Osteoblast (primary cell): ENCODE measurements at regions not wholly inside any gene's neighbourhood (a gene's known extent, or its start where the extent isn't known, plus 50 kb on each side); places are given as distances from the start of the nearest gene placed in this dataset.

Source experiments
- DNase-seq: peaks from one replicate; pipeline ENCODE4 v3.0.0; 2011; ENCODE audit warnings: low spot score, mixed read lengths; ENCODE audit not compliant: insufficient read length; ENCODE audit errors: missing footprints
- H2AFZ ChIP-seq: 2 replicates; pipeline ENCODE4 v1.6.0; 2011; ENCODE audit warnings: mild to moderate bottlenecking, low read length
- H3K27ac ChIP-seq: 2 replicates; pipeline ENCODE4 v1.5.1; 2011; ENCODE audit warnings: mild to moderate bottlenecking, low read depth, low read length, moderate library complexity
- H3K27me3 ChIP-seq: 2 replicates; pipeline ENCODE4 v1.6.0; 2012; ENCODE audit warnings: mild to moderate bottlenecking, control low read depth, inconsistent platforms, low read length, moderate library complexity; ENCODE audit not compliant: insufficient read depth
- H3K36me3 ChIP-seq: 2 replicates; pipeline ENCODE4 v1.5.1; 2011; ENCODE audit warnings: mild to moderate bottlenecking, low read length, control low read depth, moderate library complexity; ENCODE audit not compliant: insufficient read depth
- H3K4me1 ChIP-seq: 2 replicates; pipeline ENCODE4 v1.5.1; 2011; ENCODE audit warnings: mild to moderate bottlenecking, low read length, control low read depth, moderate library complexity; ENCODE audit not compliant: insufficient read depth
- H3K4me2 ChIP-seq: 2 replicates; pipeline ENCODE4 v1.6.0; 2011; ENCODE audit warnings: mild to moderate bottlenecking, low read length; ENCODE audit not compliant: insufficient read depth
- H3K4me3 ChIP-seq: fragments of 200-600 bp; sonication (generic); 3 replicates; pipeline ENCODE4 v1.5.1; 2012; ENCODE audit warnings: mild to moderate bottlenecking, low read length, inconsistent platforms; ENCODE audit not compliant: insufficient read depth
- H3K79me2 ChIP-seq: 2 replicates; pipeline ENCODE4 v1.6.0; 2012; ENCODE audit warnings: mild to moderate bottlenecking, low read length, control low read depth, inconsistent platforms; ENCODE audit not compliant: insufficient read depth
- H3K9me3 ChIP-seq: 2 replicates; pipeline ENCODE4 v1.5.1; 2011; ENCODE audit warnings: low read depth, low read length, control low read depth
- H4K20me1 ChIP-seq: 2 replicates; pipeline ENCODE4 v1.6.0; 2012; ENCODE audit warnings: mild to moderate bottlenecking, low read length, control low read depth; ENCODE audit not compliant: insufficient read depth
- CTCF ChIP-seq: IDR thresholded peaks from 2 replicates; pipeline ENCODE4 v1.5.1; 2011; ENCODE audit warnings: mild to moderate bottlenecking, low read depth, low read length, moderate library complexity; ENCODE audit errors: extremely low read depth

- no peak for TF ChIP-seq CTCF
These were observed 100.1 kb upstream of the SLC6A11 start for GRCh38 chr3:10715886-10716285.

GRCh38 chr3:10716964-10717363, 99.1 kb upstream of the SLC6A11 start:
- no peaks in the 10 kb centered on the region for H3K4me1 ChIP-seq
- no peak overlapping the region for H2AFZ ChIP-seq
- H3K4me3 ChIP-seq, result no peak overlapping the region
- peaks cover 4% of the 10 kb centered on the region for H3K27me3 ChIP-seq
- H3K36me3 ChIP-seq, result no peaks in the 10 kb centered on the region
- no peak for TF ChIP-seq CTCF
- no peaks in the 10 kb centered on the region for H4K20me1 ChIP-seq
- H3K27ac ChIP-seq, result no peak overlapping the region
- no peak for DNase-seq
- H3K9me3 ChIP-seq, result no peaks in the 10 kb centered on the region
- H3K79me2 ChIP-seq, result no peaks in the 10 kb centered on the region
- H3K4me2 ChIP-seq, result no peak overlapping the region

More at GRCh38 chr3:10715886-10716285, 100.1 kb upstream of the SLC6A11 start:
- no peaks in the 10 kb centered on the region for H3K36me3 ChIP-seq
- H3K79me2 ChIP-seq, result no peaks in the 10 kb centered on the region
- no peaks in the 10 kb centered on the region for H3K9me3 ChIP-seq
- no peak for DNase-seq
- no peak overlapping the region for H3K4me2 ChIP-seq
- no peak overlapping the region for H3K4me3 ChIP-seq
- peaks cover 9% of the 10 kb centered on the region for H3K27me3 ChIP-seq
- H4K20me1 ChIP-seq, result no peaks in the 10 kb centered on the region
- H2AFZ ChIP-seq, result no peak overlapping the region
- no peak overlapping the region for H3K27ac ChIP-seq
- H3K4me1 ChIP-seq, result no peaks in the 10 kb centered on the region

DNA sequence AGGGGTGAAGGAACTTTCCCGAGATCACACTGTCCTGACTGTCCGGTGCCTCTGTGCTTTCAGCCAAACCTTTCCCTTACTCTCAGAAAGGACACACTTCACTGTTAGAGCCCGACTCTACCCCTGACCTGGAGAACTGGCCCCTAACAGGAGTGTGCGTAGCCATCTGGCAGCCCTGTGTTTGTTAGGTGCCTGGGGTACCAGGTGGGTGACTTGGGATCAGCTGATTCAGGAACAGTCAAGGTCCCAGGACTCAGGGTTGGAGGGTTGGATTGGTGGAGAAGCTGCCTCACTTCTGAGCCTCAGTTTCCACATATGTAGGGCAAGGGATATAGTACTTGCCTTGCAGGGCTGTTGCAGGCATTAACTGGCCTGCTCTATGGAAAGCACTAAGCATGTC, 98.3 kb upstream of the SLC6A11 start:
- DNase-seq, result no peak
- H3K4me3 ChIP-seq, result no peak overlapping the region
- no peaks in the 10 kb centered on the region for H4K20me1 ChIP-seq
- no peak for TF ChIP-seq CTCF
- H3K4me2 ChIP-seq, result no peak overlapping the region
- H3K36me3 ChIP-seq, result no peaks in the 10 kb centered on the region
- no peaks in the 10 kb centered on the region for H3K79me2 ChIP-seq
- H3K9me3 ChIP-seq, result no peaks in the 10 kb centered on the region
- no peak overlapping the region for H2AFZ ChIP-seq
- peaks cover 8% of the 10 kb centered on the region for H3K27me3 ChIP-seq
- no peak overlapping the region for H3K27ac ChIP-seq
- H3K4me1 ChIP-seq, result no peaks in the 10 kb centered on the region

- H3K27ac ChIP-seq, result no peak overlapping the region
- H3K4me3 ChIP-seq, result no peak overlapping the region
- H3K4me2 ChIP-seq, result no peak overlapping the region
- peaks cover 16% of the 10 kb centered on the region for H3K27me3 ChIP-seq
- H3K9me3 ChIP-seq, result no peaks in the 10 kb centered on the region
- no peaks in the 10 kb centered on the region for H3K79me2 ChIP-seq
- no peaks in the 10 kb centered on the region for H4K20me1 ChIP-seq
- H3K4me1 ChIP-seq, result no peaks in the 10 kb centered on the region
- H2AFZ ChIP-seq, result no peak overlapping the region
- TF ChIP-seq CTCF, result no peak
- H3K36me3 ChIP-seq, result no peaks in the 10 kb centered on the region
- DNase-seq, result no peak
These were observed 94.9 kb upstream of the SLC6A11 start for GRCh38 chr3:10721101-10721500.
